Thoracic aorta (tissue), 2 donors: ENCODE measurements at regions not wholly inside any gene's neighbourhood (a gene's known extent, or its start where the extent isn't known, plus 50 kb on each side); places are given as distances from the start of the nearest gene placed in this dataset.
A peak's percentile ranks its signal among the peaks of the same experiment; 100 is the strongest.
"Not testable (repeated sequence)": the region's sequence is repeated elsewhere in the genome, so short reads cannot be mapped to it uniquely, and the experiment has no call there.

ENCODE experiments used
- ATAC-seq: fragments of 150-250 bp; one replicate; pipeline ENCODE4 v1.8.0; 2017; ENCODE audit warnings: low read depth; ENCODE audit not compliant: insufficient number of reproducible peaks, low FRiP score
- DNase-seq: peaks from one replicate; pipeline ENCODE4 v3.0.0-alpha.2; 2020; ENCODE audit warnings: low spot score
- H3K27ac ChIP-seq, 2 donors: fragments of 200-600 bp; sonication (generic); 1 replicate in 1 of 2; 2 replicates in 1 of 2; pipeline ENCODE4 v1.5.1; 2016; ENCODE audit warnings: mild to moderate bottlenecking in 2 of 2, moderate library complexity in 2 of 2
- H3K27me3 ChIP-seq: fragments of 200-600 bp; sonication (generic); replicated peaks from 2 replicates; pipeline ENCODE4 v1.6.0; 2016; ENCODE audit warnings: mild to moderate bottlenecking; ENCODE audit not compliant: insufficient read depth
- H3K36me3 ChIP-seq: fragments of 200-600 bp; sonication (generic); one replicate; pipeline ENCODE4 v1.5.1; 2016
- H3K4me1 ChIP-seq, 2 donors: fragments of 200-600 bp; sonication (generic); 1 replicate in 1 of 2; 2 replicates in 1 of 2; pipeline versions ENCODE4 v1.5.1 to v1.6.0; 2016; ENCODE audit warnings: low read depth in 2 of 2, mild to moderate bottlenecking in 1 of 2; ENCODE audit not compliant: control insufficient read depth in 1 of 2
- H3K4me3 ChIP-seq: fragments of 200-600 bp; sonication (generic); 2 replicates; pipeline ENCODE4 v1.5.1; 2016; ENCODE audit warnings: mild to moderate bottlenecking
- H3K9me3 ChIP-seq: fragments of 200-600 bp; sonication (generic); 2 replicates; pipeline ENCODE4 v1.5.1; 2016

GRCh38 chr9:41075671-41076070 is 52.8 kb downstream of the FOXD4L6 start:
- H3K4me1 ChIP-seq, H3K4me3 ChIP-seq, H3K27me3 ChIP-seq, H3K27ac ChIP-seq, H3K36me3 ChIP-seq, ATAC-seq, H3K9me3 ChIP-seq, DNase-seq: not testable (repeated sequence)

- not testable (repeated sequence) for H3K27me3 ChIP-seq, DNase-seq, H3K27ac ChIP-seq, H3K4me1 ChIP-seq, H3K36me3 ChIP-seq, H3K9me3 ChIP-seq
- H3K4me3 ChIP-seq = peak overlapping the region; percentile 82
- peak; percentile 16 for ATAC-seq
These were observed 54.0 kb downstream of the FOXD4L6 start for GRCh38 chr9:41074356-41074942.

GRCh38 chr9:41073471-41074243 is 54.8 kb downstream of the FOXD4L6 start:
- not testable (repeated sequence) for H3K4me1 ChIP-seq, H3K27me3 ChIP-seq, H3K27ac ChIP-seq, ATAC-seq, H3K36me3 ChIP-seq, H3K9me3 ChIP-seq, DNase-seq
- peak overlapping the region; percentile 82 for H3K4me3 ChIP-seq

GRCh38 chr9:41064125-41064795 is 64.2 kb downstream of the FOXD4L6 start:
- not testable (repeated sequence) for H3K4me3 ChIP-seq, H3K27ac ChIP-seq

GRCh38 chr9:41063243-41063642 is 65.2 kb downstream of the FOXD4L6 start:
- not testable (repeated sequence) for H3K4me3 ChIP-seq, ATAC-seq, H3K9me3 ChIP-seq, DNase-seq, H3K36me3 ChIP-seq, H3K27me3 ChIP-seq, H3K4me1 ChIP-seq, H3K27ac ChIP-seq

More at GRCh38 chr9:41064125-41064795, 64.2 kb downstream of the FOXD4L6 start:
- not testable (repeated sequence) for DNase-seq, H3K9me3 ChIP-seq, H3K36me3 ChIP-seq, H3K27me3 ChIP-seq, H3K4me1 ChIP-seq, ATAC-seq

- not testable (repeated sequence) for H3K4me3 ChIP-seq, DNase-seq, H3K9me3 ChIP-seq, H3K27ac ChIP-seq, H3K4me1 ChIP-seq, H3K27me3 ChIP-seq, ATAC-seq, H3K36me3 ChIP-seq
These were observed 68.9 kb downstream of the FOXD4L6 start for GRCh38 chr9:41059603-41060002.

GRCh38 chr9:41053666-41054363 is 74.7 kb downstream of the FOXD4L6 start:
- H3K27ac ChIP-seq, ATAC-seq, H3K36me3 ChIP-seq, H3K4me1 ChIP-seq, H3K9me3 ChIP-seq, DNase-seq, H3K4me3 ChIP-seq, H3K27me3 ChIP-seq: not testable (repeated sequence)

GRCh38 chr9:41048672-41049071 is 79.8 kb downstream of the FOXD4L6 start:
- not testable (repeated sequence) for H3K27ac ChIP-seq, H3K36me3 ChIP-seq, H3K9me3 ChIP-seq, ATAC-seq, H3K4me3 ChIP-seq, H3K4me1 ChIP-seq, H3K27me3 ChIP-seq, DNase-seq

- H3K27ac ChIP-seq, H3K4me1 ChIP-seq, H3K9me3 ChIP-seq, H3K36me3 ChIP-seq, H3K27me3 ChIP-seq, ATAC-seq, H3K4me3 ChIP-seq, DNase-seq: not testable (repeated sequence)
These were observed 80.7 kb downstream of the FOXD4L6 start for GRCh38 chr9:41047792-41048191.

GRCh38 chr9:41044930-41045329 is 83.6 kb downstream of the FOXD4L6 start:
- H3K4me1 ChIP-seq, H3K4me3 ChIP-seq, DNase-seq, H3K36me3 ChIP-seq, H3K27ac ChIP-seq, H3K9me3 ChIP-seq, H3K27me3 ChIP-seq, ATAC-seq: not testable (repeated sequence)

- ATAC-seq, DNase-seq: not testable (repeated sequence)
These were observed 85.0 kb downstream of the FOXD4L6 start for GRCh38 chr9:41043433-41043832.

GRCh38 chr9:41042111-41042510 is 86.4 kb downstream of the FOXD4L6 start:
- not testable (repeated sequence) for H3K9me3 ChIP-seq, ATAC-seq, H3K27ac ChIP-seq, H3K27me3 ChIP-seq, DNase-seq, H3K36me3 ChIP-seq, H3K4me3 ChIP-seq, H3K4me1 ChIP-seq

More at GRCh38 chr9:41043433-41043832, 85.0 kb downstream of the FOXD4L6 start:
- H3K27me3 ChIP-seq, H3K9me3 ChIP-seq, H3K4me3 ChIP-seq, H3K27ac ChIP-seq, H3K36me3 ChIP-seq, H3K4me1 ChIP-seq: not testable (repeated sequence)
